Mesenchymal stem cell (in vitro differentiated cells and primary cell): ENCODE measurements at regions not wholly inside any gene's neighbourhood (a gene's known extent, or its start where the extent isn't known, plus 50 kb on each side); places are given as distances from the start of the nearest gene placed in this dataset.

Experiments used
- DNase-seq: peaks from one replicate; pipeline ENCODE4 v3.0.0-alpha.2; 2013
- H2AFZ ChIP-seq: one replicate; pipeline ENCODE4 v1.6.1; 2013; ENCODE audit warnings: low read depth, mild to moderate bottlenecking, control low read depth, inconsistent platforms, low read length, moderate library complexity
- H2AK5ac ChIP-seq: 2 replicates; pipeline ENCODE4 v1.6.1; 2013; ENCODE audit warnings: low read length, moderate library complexity, mild to moderate bottlenecking, inconsistent platforms; ENCODE audit not compliant: severe bottlenecking
- H2BK120ac ChIP-seq: one replicate; pipeline ENCODE4 v1.6.1; 2013; ENCODE audit warnings: low read depth, mild to moderate bottlenecking, inconsistent platforms, low read length, moderate library complexity
- H2BK12ac ChIP-seq, 2 experiments: one replicate each; pipeline ENCODE4 v1.6.1; 2013; ENCODE audit warnings: inconsistent platforms in 2 of 2, low read length in 2 of 2, mild to moderate bottlenecking in 2 of 2, moderate library complexity in 2 of 2, control low read depth in 1 of 2
- H2BK15ac ChIP-seq: one replicate; pipeline ENCODE4 v1.6.1; 2013; ENCODE audit warnings: mild to moderate bottlenecking, low read depth, inconsistent platforms; ENCODE audit not compliant: poor library complexity, severe bottlenecking
- H2BK5ac ChIP-seq: 2 replicates; pipeline ENCODE4 v1.6.1; 2013; ENCODE audit warnings: low read depth, mild to moderate bottlenecking, low read length, control low read depth, inconsistent platforms; ENCODE audit not compliant: poor library complexity, severe bottlenecking
- H3K14ac ChIP-seq, 2 experiments: one replicate each; pipeline ENCODE4 v1.6.1; 2013; ENCODE audit warnings: inconsistent platforms in 2 of 2, low read length in 2 of 2, control low read depth in 1 of 2, mild to moderate bottlenecking in 1 of 2, moderate library complexity in 1 of 2
- H3K18ac ChIP-seq, 2 experiments: one replicate each; pipeline ENCODE4 v1.6.1; 2013; ENCODE audit warnings: inconsistent platforms in 2 of 2, low read length in 2 of 2, control low read depth in 1 of 2, low read depth in 1 of 2, mild to moderate bottlenecking in 1 of 2
- H3K23ac ChIP-seq, 2 experiments: one replicate each; pipeline ENCODE4 v1.6.1; 2013; ENCODE audit warnings: inconsistent platforms in 2 of 2, low read length in 2 of 2, mild to moderate bottlenecking in 2 of 2, moderate library complexity in 2 of 2, control low read depth in 1 of 2
- H3K27ac ChIP-seq: 2 replicates; pipeline ENCODE4 v1.5.1; 2013; ENCODE audit warnings: mild to moderate bottlenecking, moderate library complexity, low read length, control low read depth, inconsistent platforms; ENCODE audit not compliant: poor library complexity, severe bottlenecking
- H3K27me3 ChIP-seq, 2 experiments: 2 replicates each; pipeline versions ENCODE4 v1.6.1 to v1.7.0; 2013; ENCODE audit warnings: low read length in 2 of 2, mild to moderate bottlenecking in 2 of 2, moderate library complexity in 2 of 2, control low read depth in 1 of 2, inconsistent platforms in 1 of 2; ENCODE audit not compliant: control insufficient read depth in 1 of 2, insufficient read depth in 1 of 2
- H3K36me3 ChIP-seq, 2 experiments: 2 replicates each; pipeline versions ENCODE4 v1.6.1 to v1.7.0; 2013; ENCODE audit warnings: low read length in 2 of 2, control low read depth in 1 of 2, inconsistent platforms in 1 of 2, low read depth in 1 of 2, mild to moderate bottlenecking in 1 of 2; ENCODE audit not compliant: insufficient read depth in 2 of 2, control insufficient read depth in 1 of 2
- H3K4ac ChIP-seq, 2 experiments: one replicate each; pipeline ENCODE4 v1.6.1; 2013; ENCODE audit warnings: inconsistent platforms in 2 of 2, low read length in 2 of 2, mild to moderate bottlenecking in 2 of 2, moderate library complexity in 2 of 2, control low read depth in 1 of 2, low read depth in 1 of 2
- H3K4me1 ChIP-seq: 2 replicates; pipeline ENCODE4 v1.6.1; 2013; ENCODE audit warnings: low read depth, low read length, control low read depth; ENCODE audit not compliant: control insufficient read depth, insufficient read depth
- H3K4me2 ChIP-seq: 2 replicates; pipeline ENCODE4 v1.6.1; 2013; ENCODE audit warnings: low read length, mild to moderate bottlenecking, inconsistent platforms; ENCODE audit not compliant: poor library complexity, severe bottlenecking
- H3K4me3 ChIP-seq, 2 experiments: 2 replicates each; pipeline versions ENCODE4 v1.5.1 to v1.7.0; 2013; ENCODE audit warnings: low read length in 2 of 2, mild to moderate bottlenecking in 2 of 2, control low read depth in 1 of 2, low read depth in 1 of 2; ENCODE audit not compliant: insufficient read depth in 1 of 2
- H3K79me1 ChIP-seq: replicated peaks from 2 replicates; pipeline ENCODE4 v1.6.1; 2013; ENCODE audit warnings: mild to moderate bottlenecking, control low read depth, low read length, inconsistent platforms; ENCODE audit not compliant: poor library complexity, severe bottlenecking
- H3K9ac ChIP-seq: 2 replicates; pipeline ENCODE4 v1.7.0; 2013; ENCODE audit warnings: mild to moderate bottlenecking, low read length, moderate library complexity
- H3K9me3 ChIP-seq: 2 replicates; pipeline ENCODE4 v1.7.0; 2013; ENCODE audit warnings: mild to moderate bottlenecking, low read length; ENCODE audit not compliant: control insufficient read depth
- H4K8ac ChIP-seq: one replicate; pipeline ENCODE4 v1.6.1; 2013; ENCODE audit warnings: inconsistent platforms, mild to moderate bottlenecking, low read length, moderate library complexity
- H4K91ac ChIP-seq: one replicate; pipeline ENCODE4 v1.6.1; 2013; ENCODE audit warnings: mild to moderate bottlenecking, low read length, inconsistent platforms
- WGBS: methylation state at CpG from one replicate; pipeline ENCODE4 v1.1.7; 2013; ENCODE audit warnings: mixed read lengths; 5-methylcytosine and 5-hydroxymethylcytosine counted together

DNA sequence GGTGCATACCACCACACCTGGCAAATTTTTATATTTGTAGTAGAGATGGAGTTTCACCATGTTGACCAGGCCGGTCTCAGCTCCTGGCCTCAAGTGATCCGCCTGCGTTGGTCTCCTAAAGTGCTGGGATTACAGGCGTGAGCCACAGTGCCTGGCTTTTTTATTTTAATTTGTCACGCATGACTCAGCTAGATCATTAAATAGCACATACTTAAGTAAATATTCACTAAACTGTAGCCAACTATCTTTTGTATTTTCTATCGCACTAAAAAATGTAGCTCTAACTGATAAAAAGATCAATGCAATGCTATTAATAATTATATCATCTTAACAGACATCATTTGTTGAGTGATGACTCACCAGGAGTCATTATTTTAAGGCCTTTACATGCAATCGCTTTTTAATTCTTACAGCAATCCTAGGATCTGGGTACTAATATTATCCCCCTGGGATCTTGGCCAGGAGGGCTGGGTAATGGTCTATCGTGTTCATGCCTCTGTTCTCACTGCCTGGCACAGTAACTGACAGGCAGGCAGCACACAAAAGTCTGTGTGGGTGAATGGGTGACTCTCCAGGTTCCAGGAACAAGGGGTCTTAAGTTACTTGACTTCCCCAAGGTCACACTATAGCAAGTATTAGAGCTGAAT lies 693.5 kb upstream of the EEF2KMT start:
- Histone ChIP-seq H3K9ac (no peak overlapping the region), H4K8ac (no peak overlapping the region), H3K4me1 (no peaks in the 10 kb centered on the region), H2BK15ac (no peak overlapping the region), H3K27me3 (no peaks in the 10 kb centered on the region), H2AK5ac (no peak overlapping the region), H3K79me1 (no peaks in the 10 kb centered on the region), H3K23ac (no peak overlapping the region), H2BK12ac (no peak overlapping the region), H3K4me3 (no peak overlapping the region), H4K91ac (no peak overlapping the region), H3K27ac (no peak overlapping the region), H3K4me2 (no peak overlapping the region), H2AFZ (no peak overlapping the region), H3K4ac (no peak overlapping the region), H3K18ac (no peak overlapping the region), H2BK5ac (no peak overlapping the region), H3K14ac (no peak overlapping the region), H3K9me3 (peaks cover 7% of the 10 kb centered on the region), H2BK120ac (no peak overlapping the region), H3K36me3 (no peaks in the 10 kb centered on the region)
- 88% methylated on average over 4 of the region's 8 CpGs for WGBS
- DNase-seq: no peak

DNA sequence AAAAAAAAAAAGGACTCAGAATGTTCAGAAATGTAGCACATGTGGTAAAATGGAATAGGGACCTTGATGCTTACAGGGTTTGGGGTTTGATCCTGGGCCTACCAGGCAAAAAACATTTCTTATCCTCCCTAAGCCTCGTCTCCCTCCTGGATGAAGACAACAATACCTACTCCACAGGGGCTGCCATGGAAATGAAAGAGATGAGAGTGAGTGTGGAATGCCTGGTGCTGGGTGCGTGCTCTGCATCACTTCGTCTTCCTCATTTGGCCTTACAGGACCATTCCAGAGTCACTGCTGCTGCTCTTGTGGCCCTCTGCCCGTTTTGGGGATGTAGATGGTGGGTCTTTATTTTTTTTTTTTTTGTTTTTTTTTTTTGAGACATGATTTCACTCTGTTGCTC lies 692.9 kb upstream of the EEF2KMT start:
- Histone ChIP-seq H2AK5ac (no peak overlapping the region), H3K9me3 (peaks cover 7% of the 10 kb centered on the region), H3K4me1 (no peaks in the 10 kb centered on the region), H3K14ac (no peak overlapping the region), H3K79me1 (no peaks in the 10 kb centered on the region), H2AFZ (no peak overlapping the region), H2BK5ac (no peak overlapping the region), H3K9ac (no peak overlapping the region), H2BK12ac (no peak overlapping the region), H3K27ac (no peak overlapping the region), H3K4me2 (no peak overlapping the region), H3K4ac (no peak overlapping the region), H2BK120ac (no peak overlapping the region), H3K27me3 (no peaks in the 10 kb centered on the region), H2BK15ac (no peak overlapping the region), H3K23ac (no peak overlapping the region), H4K91ac (no peak overlapping the region), H3K36me3 (no peaks in the 10 kb centered on the region), H4K8ac (no peak overlapping the region), H3K4me3 (no peak overlapping the region), H3K18ac (no peak overlapping the region)
- DNase-seq: no peak
- 64% methylated on average over 3 of the region's 4 CpGs for WGBS

GRCh38 chr16:5789033-5789432 lies 691.4 kb upstream of the EEF2KMT start:
- Histone ChIP-seq H2BK5ac (no peak overlapping the region), H3K36me3 (no peaks in the 10 kb centered on the region), H2BK12ac (no peak overlapping the region), H3K79me1 (no peaks in the 10 kb centered on the region), H3K4me2 (no peak overlapping the region), H3K18ac (no peak overlapping the region), H2AFZ (no peak overlapping the region), H4K8ac (no peak overlapping the region), H4K91ac (no peak overlapping the region), H3K27ac (no peak overlapping the region), H3K4ac (no peak overlapping the region), H3K4me1 (no peaks in the 10 kb centered on the region), H2BK15ac (no peak overlapping the region), H2AK5ac (no peak overlapping the region), H3K9ac (no peak overlapping the region), H2BK120ac (no peak overlapping the region), H3K27me3 (no peaks in the 10 kb centered on the region), H3K14ac (no peak overlapping the region), H3K4me3 (no peak overlapping the region), H3K9me3 (peaks cover 7% of the 10 kb centered on the region), H3K23ac (no peak overlapping the region)
- WGBS: 82% methylated on average over 2 of the region's 2 CpGs
- DNase-seq: no peak

DNA sequence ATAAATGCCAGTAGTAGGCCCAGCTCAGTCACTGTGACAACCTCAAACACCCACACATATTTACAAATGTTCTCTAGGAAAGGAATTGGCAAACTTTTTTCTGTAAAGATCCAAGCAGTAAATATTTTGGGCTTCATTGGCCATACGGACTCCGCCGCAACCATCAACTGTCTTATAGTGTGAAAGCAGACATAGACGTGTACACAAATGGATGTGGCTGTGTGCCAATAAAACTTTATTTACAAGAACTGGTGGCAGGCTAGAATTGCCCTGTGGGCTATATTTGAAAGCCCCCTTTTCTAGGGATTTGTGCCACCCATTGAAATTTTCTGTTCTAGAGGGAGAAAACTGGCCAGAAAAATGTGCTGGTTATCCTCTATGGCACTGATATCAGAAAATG lies 683.8 kb upstream of the EEF2KMT start:
- H2BK12ac ChIP-seq: no peak overlapping the region
- no peak overlapping the region for H3K23ac ChIP-seq
- 93% methylated on average over 4 of the region's 4 CpGs for WGBS
- no peak overlapping the region for H4K8ac ChIP-seq
- no peaks in the 10 kb centered on the region for H3K36me3 ChIP-seq
- H3K4ac ChIP-seq: no peak overlapping the region
- no peak overlapping the region for H2BK5ac ChIP-seq
- H3K27ac ChIP-seq: no peak overlapping the region
- H2BK15ac ChIP-seq: no peak overlapping the region
- no peak overlapping the region for H3K4me2 ChIP-seq
- H3K4me3 ChIP-seq: no peak overlapping the region
- no peak overlapping the region for H2AK5ac ChIP-seq
- no peak overlapping the region for H3K9ac ChIP-seq
- DNase-seq: no peak
- no peak overlapping the region for H3K18ac ChIP-seq
- no peak overlapping the region for H2AFZ ChIP-seq
- H3K4me1 ChIP-seq: no peaks in the 10 kb centered on the region
- no peak overlapping the region for H3K14ac ChIP-seq
- H3K79me1 ChIP-seq: no peaks in the 10 kb centered on the region
- H4K91ac ChIP-seq: no peak overlapping the region
- peaks cover 1% of the 10 kb centered on the region for H3K9me3 ChIP-seq
- no peak overlapping the region for H2BK120ac ChIP-seq
- no peaks in the 10 kb centered on the region for H3K27me3 ChIP-seq
